ENCODE measurements at regions not wholly inside any gene's neighbourhood (a gene's known extent, or its start where the extent isn't known, plus 50 kb on each side); places are given as distances from the start of the nearest gene placed in this dataset.

DNA sequence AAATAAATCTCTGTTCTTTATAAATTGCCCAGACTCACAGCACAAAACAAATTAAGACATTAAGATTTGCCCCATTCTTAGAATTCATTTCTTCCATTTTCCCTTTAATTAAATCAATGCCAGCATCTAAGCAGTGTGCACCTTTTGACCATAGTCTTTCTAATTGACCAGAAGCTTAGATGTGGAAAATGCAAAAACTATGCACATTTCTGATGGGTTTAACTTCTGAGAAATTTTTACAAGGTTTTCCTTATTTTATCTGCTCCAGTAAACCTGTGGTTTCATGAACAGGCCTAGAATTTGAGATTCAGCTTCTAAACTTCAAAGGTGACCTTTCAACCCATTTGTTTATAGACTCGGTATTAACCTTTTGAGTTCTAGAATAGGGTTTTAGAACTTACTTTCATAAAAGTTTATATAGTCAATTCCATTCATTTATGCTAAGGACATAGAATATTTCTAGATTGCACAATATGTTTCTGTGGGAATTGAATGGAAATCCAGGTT lies 437.8 kb upstream of the HSF2 start:
- no CpG with 5 or more reads among the region's 1 CpG for WGBS (ENCODE audit: extremely low coverage, insufficient read length, low lambda C conversion rate)
- Histone ChIP-seq H3K9me3 (ENCODE audit: control insufficient read depth, low read depth, low read length) (no peaks in the 10 kb centered on the region), H4K5ac (ENCODE audit: insufficient read length, low read depth, low read length) (no peak overlapping the region), H3K23me2 (ENCODE audit: insufficient read length, low read depth, low read length, poor library complexity, severe bottlenecking) (no peaks in the 10 kb centered on the region), H3K18ac (ENCODE audit: insufficient read length, low read depth, low read length) (no peak overlapping the region), H3K79me1 (ENCODE audit: insufficient read depth, low read depth, low read length, poor library complexity, severe bottlenecking) (no peaks in the 10 kb centered on the region), H4K8ac (replicated peaks; ENCODE audit: insufficient read length, low read depth, low read length) (no peak overlapping the region), H3K79me2 (ENCODE audit: insufficient read depth, low read length) (no peaks in the 10 kb centered on the region), H3K14ac (ENCODE audit: insufficient read depth, low read length) (no peak overlapping the region), H3K27me3 (ENCODE audit: insufficient read depth, low read length) (no peaks in the 10 kb centered on the region), H3T11ph (ENCODE audit: low read length) (no peak overlapping the region), H3K27ac (ENCODE audit: insufficient read length, low read depth, low read length) (no peak overlapping the region), H3K56ac (ENCODE audit: insufficient read length, low read depth, low read length) (no peak overlapping the region), H2BK120ac (ENCODE audit: low read depth, low read length, poor library complexity, severe bottlenecking) (no peak overlapping the region), H2AK5ac (ENCODE audit: insufficient read length, low read length) (no peak overlapping the region), H3K4ac (ENCODE audit: low read depth, low read length) (no peak overlapping the region), H2BK20ac (ENCODE audit: low read depth, low read length, poor library complexity, severe bottlenecking) (no peak overlapping the region), H3K23ac (ENCODE audit: insufficient read length, low read depth, low read length) (no peak overlapping the region), H2BK12ac (ENCODE audit: insufficient read length, low read depth, low read length) (no peak overlapping the region), H2BK5ac (ENCODE audit: insufficient read length, low read length) (no peak overlapping the region), H3K4me1 (ENCODE audit: insufficient read depth, low read length) (no peaks in the 10 kb centered on the region; the same call in 1 of the 2 replicates), H4K91ac (ENCODE audit: insufficient read length, low read depth, low read length) (no peak overlapping the region), H2BK15ac (ENCODE audit: low read depth, low read length) (no peak overlapping the region), H2AFZ (ENCODE audit: low read length) (no peak overlapping the region), H3K4me2 (ENCODE audit: insufficient read depth, insufficient read length, low read length) (no peak overlapping the region), H4K20me1 (ENCODE audit: control insufficient read depth, insufficient read depth, insufficient read length) (no peaks in the 10 kb centered on the region), H3K9ac (ENCODE audit: extremely low read depth, insufficient read length, low read length) (no peak overlapping the region)
- DNase-seq, result no peak
- Mint-ChIP-seq H3K27me3 (ENCODE audit: low read depth) (no peaks in the 10 kb centered on the region), H3K27ac (no peak overlapping the region), H3K4me3 (no peak overlapping the region), H3K4me1 (no peaks in the 10 kb centered on the region), H3K36me3 (ENCODE audit: insufficient read depth in 1 of 3, low read depth in 3 of 3) (no peaks in the 10 kb centered on the region; a peak in 1 of 7 replicates), H3K9me3 (no peaks in the 10 kb centered on the region)
- TF ChIP-seq CTCF (conservative IDR thresholded peaks at IDR 0.05), result no peak

All from H9 (cell line).